DOHH2 (cell line): ENCODE measurements at regions not wholly inside any gene's neighbourhood (a gene's known extent, or its start where the extent isn't known, plus 50 kb on each side); places are given as distances from the start of the nearest gene placed in this dataset.

ENCODE experiments used
- H3F3A ChIP-seq: fragments of 200-600 bp; sonication (generic), shearing (Covaris generic); 2 replicates; pipeline ENCODE4 v1.6.0; 2016; ENCODE audit warnings: antibody characterized with exemption, mild to moderate bottlenecking; ENCODE audit not compliant: control insufficient read depth, insufficient read depth
- H3K27ac ChIP-seq: fragments of 200-600 bp; sonication (generic); 2 replicates; pipeline ENCODE4 v1.5.1; 2014; ENCODE audit warnings: low read depth, mild to moderate bottlenecking, low read length, moderate library complexity
- H3K27me3 ChIP-seq: fragments of 200-600 bp; sonication (generic); 2 replicates; pipeline ENCODE4 v1.6.1; 2014; ENCODE audit warnings: mild to moderate bottlenecking, low read length, mixed read lengths; ENCODE audit not compliant: control insufficient read depth
- H3K36me3 ChIP-seq: fragments of 200-600 bp; sonication (generic); 2 replicates; pipeline ENCODE4 v1.6.1; 2014; ENCODE audit warnings: mild to moderate bottlenecking, low read length, moderate library complexity, mixed read lengths; ENCODE audit not compliant: control insufficient read depth
- H3K4me1 ChIP-seq: fragments of 200-600 bp; sonication (generic); 2 replicates; pipeline ENCODE4 v1.6.1; 2014; ENCODE audit warnings: mild to moderate bottlenecking, low read length, mixed read lengths; ENCODE audit not compliant: control insufficient read depth
- H3K4me2 ChIP-seq: fragments of 200-600 bp; sonication (generic); 2 replicates; pipeline ENCODE4 v1.6.0; 2014; ENCODE audit warnings: mild to moderate bottlenecking, low read length, moderate library complexity
- H3K4me3 ChIP-seq: fragments of 200-600 bp; sonication (generic); 2 replicates; pipeline ENCODE4 v1.5.1; 2014; ENCODE audit warnings: mild to moderate bottlenecking, low read length, mixed read lengths
- H3K79me2 ChIP-seq: fragments of 200-600 bp; sonication (generic); 2 replicates; pipeline ENCODE4 v1.6.1; 2014; ENCODE audit warnings: mild to moderate bottlenecking, low read length, mixed read lengths; ENCODE audit not compliant: control insufficient read depth
- H3K9me2 ChIP-seq: fragments of 200-600 bp; sonication (generic); replicated peaks from 2 replicates; pipeline ENCODE4 v1.6.1; 2014; ENCODE audit warnings: mild to moderate bottlenecking, low read length, mixed read lengths; ENCODE audit not compliant: control insufficient read depth
- H3K9me3 ChIP-seq: fragments of 200-600 bp; sonication (generic); 2 replicates; pipeline ENCODE4 v1.6.1; 2014; ENCODE audit warnings: antibody characterized with exemption, low read length, mixed read lengths; ENCODE audit not compliant: control insufficient read depth, insufficient read depth
- H4K20me1 ChIP-seq: fragments of 200-600 bp; sonication (generic); 2 replicates; pipeline ENCODE4 v1.6.0; 2014; ENCODE audit warnings: low read depth, mild to moderate bottlenecking, antibody characterized with exemption, low read length, moderate library complexity; ENCODE audit not compliant: control insufficient read depth, insufficient read depth
- EZH2phosphoT487 ChIP-seq: fragments of 200-600 bp; sonication (generic); IDR thresholded peaks from 2 replicates; pipeline ENCODE4 v1.6.1; 2017; ENCODE audit warnings: borderline replicate concordance, mild to moderate bottlenecking, antibody characterized with exemption, low read length, moderate library complexity, mixed read lengths
- TF ChIP-seq, protein P1 (sequence below): fragments of 200-600 bp; sonication (generic); IDR thresholded peaks from one replicate; pipeline ENCODE4 v1.5.1; 2014; ENCODE audit warnings: antibody characterized with exemption, mild to moderate bottlenecking, low read depth, low read length; ENCODE audit not compliant: poor library complexity, severe bottlenecking

DNA sequence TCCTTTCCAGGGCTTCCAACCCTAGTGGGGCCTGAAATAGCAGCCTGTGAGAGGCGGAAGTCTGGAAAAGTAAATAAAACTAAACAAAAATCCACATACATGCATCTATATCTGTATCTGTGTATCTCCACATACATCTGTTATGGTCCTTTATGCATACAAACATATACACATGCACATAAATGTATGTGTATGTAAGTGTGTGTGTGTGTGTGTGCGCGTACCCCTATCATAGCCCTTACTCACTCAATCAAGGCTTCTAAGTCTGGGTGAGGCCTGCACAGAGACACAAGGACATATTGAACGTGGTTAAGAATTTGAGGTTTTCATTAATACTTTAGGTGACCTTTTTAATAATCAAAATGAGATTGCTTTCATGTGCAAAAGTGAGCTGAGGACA is 98.9 kb upstream of the CYRIA start:
- Histone ChIP-seq H3K4me2 (no peak overlapping the region), H3F3A (no peaks in the 10 kb centered on the region), H4K20me1 (no peaks in the 10 kb centered on the region), H3K9me2 (no peaks in the 10 kb centered on the region), H3K36me3 (no peaks in the 10 kb centered on the region), H3K27ac (no peak overlapping the region), H3K4me3 (no peak overlapping the region), H3K4me1 (peaks cover 10% of the 10 kb centered on the region), H3K79me2 (no peaks in the 10 kb centered on the region), H3K9me3 (no peaks in the 10 kb centered on the region), H3K27me3 (no peaks in the 10 kb centered on the region)
- no peak for TF ChIP-seq EZH2phosphoT487
- TF ChIP-seq, protein P1, sequence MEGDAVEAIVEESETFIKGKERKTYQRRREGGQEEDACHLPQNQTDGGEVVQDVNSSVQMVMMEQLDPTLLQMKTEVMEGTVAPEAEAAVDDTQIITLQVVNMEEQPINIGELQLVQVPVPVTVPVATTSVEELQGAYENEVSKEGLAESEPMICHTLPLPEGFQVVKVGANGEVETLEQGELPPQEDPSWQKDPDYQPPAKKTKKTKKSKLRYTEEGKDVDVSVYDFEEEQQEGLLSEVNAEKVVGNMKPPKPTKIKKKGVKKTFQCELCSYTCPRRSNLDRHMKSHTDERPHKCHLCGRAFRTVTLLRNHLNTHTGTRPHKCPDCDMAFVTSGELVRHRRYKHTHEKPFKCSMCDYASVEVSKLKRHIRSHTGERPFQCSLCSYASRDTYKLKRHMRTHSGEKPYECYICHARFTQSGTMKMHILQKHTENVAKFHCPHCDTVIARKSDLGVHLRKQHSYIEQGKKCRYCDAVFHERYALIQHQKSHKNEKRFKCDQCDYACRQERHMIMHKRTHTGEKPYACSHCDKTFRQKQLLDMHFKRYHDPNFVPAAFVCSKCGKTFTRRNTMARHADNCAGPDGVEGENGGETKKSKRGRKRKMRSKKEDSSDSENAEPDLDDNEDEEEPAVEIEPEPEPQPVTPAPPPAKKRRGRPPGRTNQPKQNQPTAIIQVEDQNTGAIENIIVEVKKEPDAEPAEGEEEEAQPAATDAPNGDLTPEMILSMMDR, result no peak

DNA sequence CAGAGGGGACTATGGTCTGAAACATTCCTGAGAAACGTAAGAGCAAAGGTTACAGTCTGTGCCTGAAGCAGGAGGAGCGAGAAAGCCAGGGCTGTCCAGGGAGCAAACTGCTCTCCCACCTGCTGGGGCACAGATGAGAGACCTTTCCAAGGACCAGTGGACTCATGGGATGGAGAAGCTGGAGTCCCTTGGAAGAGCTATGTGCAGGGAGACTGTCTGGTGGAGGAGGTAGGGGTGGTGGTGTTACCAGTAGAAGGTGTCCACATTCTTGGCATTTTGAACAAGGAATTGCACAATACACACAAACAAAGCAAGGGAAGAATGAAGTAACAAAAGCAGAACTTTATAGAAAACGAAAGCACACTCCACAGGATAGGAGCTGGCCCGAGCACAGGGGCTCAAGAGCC is 97.9 kb upstream of the CYRIA start:
- H3K4me2 ChIP-seq, result peak overlapping the region; percentile 15; the same call in 1 of the 2 replicates

DNA sequence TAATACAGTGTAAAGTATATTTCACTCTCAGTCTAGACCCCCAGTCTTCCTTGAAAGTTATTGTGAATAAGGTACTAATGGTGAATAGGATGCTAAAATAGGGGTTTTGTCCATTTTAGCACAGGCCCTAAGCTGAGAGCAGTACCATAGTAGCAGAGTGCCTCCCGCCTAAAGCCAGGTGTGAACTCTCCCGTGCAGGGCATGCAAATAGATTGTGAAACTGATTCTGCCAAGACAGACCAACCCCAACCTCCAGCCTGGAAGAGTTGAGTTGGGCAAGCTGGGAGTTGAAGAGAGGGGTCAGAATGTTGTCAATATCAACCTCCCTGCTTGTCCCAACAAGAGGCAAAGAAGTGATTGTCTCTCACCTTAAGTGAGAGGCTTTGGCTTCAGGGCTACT is 97.4 kb upstream of the CYRIA start:
- Histone ChIP-seq H3K4me1 (peaks cover 10% of the 10 kb centered on the region), H3K27me3 (no peaks in the 10 kb centered on the region), H3K27ac (no peak overlapping the region)

More for the DNA sequence above, 97.9 kb upstream of the CYRIA start:
- Histone ChIP-seq H3K27ac (no peak overlapping the region), H3K79me2 (no peaks in the 10 kb centered on the region), H3K9me2 (no peaks in the 10 kb centered on the region), H3K9me3 (no peaks in the 10 kb centered on the region), H3K4me1 (peaks cover 10% of the 10 kb centered on the region), H3K4me3 (no peak overlapping the region), H3K27me3 (no peaks in the 10 kb centered on the region), H3F3A (no peaks in the 10 kb centered on the region), H4K20me1 (no peaks in the 10 kb centered on the region), H3K36me3 (no peaks in the 10 kb centered on the region)
- no peak for TF ChIP-seq EZH2phosphoT487
- TF ChIP-seq, protein P1, result no peak

More for the DNA sequence above, 97.4 kb upstream of the CYRIA start:
- H3K4me2 ChIP-seq, result no peak overlapping the region
- no peak overlapping the region for H3K4me3 ChIP-seq
- H3K79me2 ChIP-seq, result no peaks in the 10 kb centered on the region
- no peaks in the 10 kb centered on the region for H3K9me2 ChIP-seq
- H3K36me3 ChIP-seq, result no peaks in the 10 kb centered on the region
- no peaks in the 10 kb centered on the region for H3K9me3 ChIP-seq
- H4K20me1 ChIP-seq, result no peaks in the 10 kb centered on the region
- no peaks in the 10 kb centered on the region for H3F3A ChIP-seq
- TF ChIP-seq EZH2phosphoT487, result no peak
- TF ChIP-seq, protein P1, result no peak
